CD14-positive monocyte (primary cell): ENCODE measurements at regions not wholly inside any gene's neighbourhood (a gene's known extent, or its start where the extent isn't known, plus 50 kb on each side); places are given as distances from the start of the nearest gene placed in this dataset.

Experiments
- DNase-seq, 3 donors: peaks; one replicate each; pipeline ENCODE4 v3.0.0-alpha.2; 2011 to 2022
- H2AFZ ChIP-seq: 2 replicates; pipeline ENCODE4 v1.6.0; 2012; ENCODE audit warnings: mild to moderate bottlenecking, low read depth, low read length, inconsistent platforms; ENCODE audit not compliant: insufficient read depth, poor library complexity, severe bottlenecking
- H3K27ac ChIP-seq, 2 donors: 1 replicate in 1 of 2; 2 replicates in 1 of 2; pipeline ENCODE4 v1.5.1; 2012 to 2013; ENCODE audit warnings: low read length in 2 of 2, control low read depth in 1 of 2, inconsistent platforms in 1 of 2, low read depth in 1 of 2, mild to moderate bottlenecking in 1 of 2
- H3K27me3 ChIP-seq, 2 donors: one replicate each; pipeline versions ENCODE4 v1.6.0 to v1.6.1; 2011 to 2013; ENCODE audit warnings: low read length in 2 of 2; ENCODE audit not compliant: control insufficient read depth in 2 of 2, insufficient read depth in 2 of 2
- H3K36me3 ChIP-seq, 2 donors: replicated peaks in 1 of 2; 1 replicate in 1 of 2; 2 replicates in 1 of 2; pipeline versions ENCODE4 v1.5.1 to v1.6.1; 2012 to 2013; ENCODE audit warnings: low read length in 2 of 2, control low read depth in 1 of 2, inconsistent platforms in 1 of 2, mild to moderate bottlenecking in 1 of 2; ENCODE audit not compliant: insufficient read depth in 2 of 2, control insufficient read depth in 1 of 2
- H3K4me1 ChIP-seq, 2 donors: 1 replicate in 1 of 2; 2 replicates in 1 of 2; pipeline versions ENCODE4 v1.5.1 to v1.6.1; 2012 to 2013; ENCODE audit warnings: low read length in 2 of 2, control low read depth in 1 of 2, inconsistent platforms in 1 of 2, mild to moderate bottlenecking in 1 of 2, moderate library complexity in 1 of 2; ENCODE audit not compliant: insufficient read depth in 2 of 2, control insufficient read depth in 1 of 2
- H3K4me2 ChIP-seq: replicated peaks from 2 replicates; pipeline ENCODE3; 2012; ENCODE audit warnings: low read length, moderate library complexity, mild to moderate bottlenecking; ENCODE audit not compliant: poor library complexity, severe bottlenecking; ENCODE audit errors: extremely low read depth
- H3K4me3 ChIP-seq, 3 experiments: fragments of 200-600 bp in 1 of 3; sonication (generic) in 1 of 3; replicated peaks in 1 of 3; 1 replicate in 2 of 3; 2 replicates in 1 of 3; pipeline ENCODE4 v1.5.1; 2011 to 2013; ENCODE audit warnings: low read length in 3 of 3, mild to moderate bottlenecking in 3 of 3, control low read depth in 2 of 3, low read depth in 2 of 3, inconsistent platforms in 1 of 3, moderate library complexity in 1 of 3
- H3K79me2 ChIP-seq: 2 replicates; pipeline ENCODE4 v1.6.0; 2012; ENCODE audit warnings: mild to moderate bottlenecking, control low read depth, inconsistent platforms, low read length, moderate library complexity; ENCODE audit not compliant: insufficient read depth
- H3K9ac ChIP-seq: 2 replicates; pipeline ENCODE4 v1.6.0; 2017; ENCODE audit warnings: low read length, mild to moderate bottlenecking; ENCODE audit not compliant: insufficient read depth, poor library complexity, severe bottlenecking
- H3K9me3 ChIP-seq, 2 donors: replicated peaks in 1 of 2; 1 replicate in 1 of 2; 2 replicates in 1 of 2; pipeline versions ENCODE4 v1.5.1 to v1.6.1; 2012 to 2013; ENCODE audit warnings: low read length in 2 of 2, control low read depth in 1 of 2; ENCODE audit not compliant: control insufficient read depth in 1 of 2, insufficient read depth in 1 of 2
- H4K20me1 ChIP-seq: 2 replicates; pipeline ENCODE4 v1.6.0; 2012; ENCODE audit warnings: mild to moderate bottlenecking, low read length, control low read depth, moderate library complexity; ENCODE audit not compliant: insufficient read depth
- H3K27ac Mint-ChIP-seq, 7 donors: one replicate each; pipeline ENCODE4 v1.8.0; 2020; ENCODE audit warnings: mild to moderate bottlenecking in 7 of 7, mixed read lengths in 7 of 7, moderate library complexity in 6 of 7, inconsistent platforms in 2 of 7
- H3K27me3 Mint-ChIP-seq, 3 donors: one replicate each; pipeline ENCODE4 v1.8.0; 2021 to 2022; ENCODE audit warnings: low read depth in 3 of 3, mild to moderate bottlenecking in 3 of 3, mixed read lengths in 3 of 3, moderate library complexity in 3 of 3, inconsistent platforms in 1 of 3
- H3K36me3 Mint-ChIP-seq, 2 donors: one replicate each; pipeline ENCODE4 v1.8.0; 2020; ENCODE audit warnings: mixed read lengths in 2 of 2, inconsistent platforms in 1 of 2, mild to moderate bottlenecking in 1 of 2
- H3K4me1 Mint-ChIP-seq: one replicate; pipeline ENCODE4 v1.8.0; 2020; ENCODE audit warnings: mild to moderate bottlenecking, mixed read lengths
- H3K4me3 Mint-ChIP-seq, 2 donors: one replicate each; pipeline ENCODE4 v1.8.0; 2020; ENCODE audit warnings: mild to moderate bottlenecking in 2 of 2, mixed read lengths in 2 of 2, moderate library complexity in 1 of 2
- H3K9me3 Mint-ChIP-seq, 7 donors: one replicate each; pipeline ENCODE4 v1.8.0; 2020 to 2022; ENCODE audit warnings: mixed read lengths in 7 of 7, mild to moderate bottlenecking in 6 of 7, moderate library complexity in 6 of 7, inconsistent platforms in 2 of 7
- CTCF ChIP-seq: fragments of 200-600 bp; IDR thresholded peaks from one replicate; pipeline ENCODE4 v1.8.0; 2022; ENCODE audit warnings: antibody characterized with exemption, mild to moderate bottlenecking
- WGBS: methylation state at CpG from one replicate; pipeline ENCODE4 v1.1.5; 2013; ENCODE audit warnings: missing lambda C conversion rate; ENCODE audit not compliant: insufficient coverage; 5-methylcytosine and 5-hydroxymethylcytosine counted together
- intact Hi-C, 2 donors: fragments of 100-400 bp; cut with micrococcal nuclease; formaldehyde crosslinking; loops; one replicate each; pipeline versions ENCODE4 v1.15.0 to v1.15.1; 2023

DNA sequence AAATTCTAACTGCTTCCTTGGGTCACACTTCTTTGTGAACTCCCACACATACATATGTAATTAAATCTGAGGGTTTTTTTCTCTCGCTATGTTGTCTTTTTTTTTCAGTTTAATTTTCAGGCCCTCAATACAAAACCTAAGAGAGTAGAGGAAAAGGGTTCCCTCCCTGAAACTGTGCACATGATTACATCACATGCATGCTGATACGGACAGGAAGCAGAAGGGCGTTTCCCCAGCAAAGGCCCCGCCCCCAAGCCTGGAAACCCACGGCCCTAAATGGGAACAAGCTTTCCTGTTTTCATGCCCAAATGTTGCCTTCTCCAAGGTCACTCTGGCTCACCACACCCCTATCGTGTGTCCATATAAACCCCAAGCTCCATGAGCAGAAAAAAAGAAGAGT, 115.4 kb downstream of the TEX36 start:
- no peaks in the 10 kb centered on the region for H3K36me3 ChIP-seq
- no peaks in the 10 kb centered on the region for H3K79me2 ChIP-seq
- WGBS: no CpG with 5 or more reads among the region's 6 CpGs
- H3K27ac ChIP-seq: no peak overlapping the region
- no peaks in the 10 kb centered on the region for H3K36me3 Mint-ChIP-seq
- no peaks in the 10 kb centered on the region for H3K4me1 Mint-ChIP-seq
- H3K27ac Mint-ChIP-seq: peak overlapping the region in 1 of 7 donors; percentile 62
- H2AFZ ChIP-seq: no peak overlapping the region
- no peak for TF ChIP-seq CTCF
- H3K9me3 ChIP-seq: peaks cover 0 to 8% of the 10 kb centered on the region in 2 donors
- no peaks in the 10 kb centered on the region for H3K4me1 ChIP-seq
- H4K20me1 ChIP-seq: no peaks in the 10 kb centered on the region
- intact Hi-C loops: no loop called here
- no peaks in the 10 kb centered on the region for H3K27me3 ChIP-seq
- no peak overlapping the region for H3K4me3 ChIP-seq
- H3K4me2 ChIP-seq: no peak overlapping the region
- no peak overlapping the region for H3K9ac ChIP-seq
- no peak for DNase-seq
- H3K27me3 Mint-ChIP-seq: peaks cover 0 to 8% (median 3%) of the 10 kb centered on the region in 3 donors
- H3K9me3 Mint-ChIP-seq: peaks cover 1 to 12% (median 4%) of the 10 kb centered on the region in 7 donors
- no peak overlapping the region for H3K4me3 Mint-ChIP-seq

GRCh38 chr10:125565046-125565445, 117.9 kb downstream of the TEX36 start:
- TF ChIP-seq CTCF: no peak
- DNase-seq: no peak
- peaks cover 0 to 3% (median 3%) of the 10 kb centered on the region in 3 donors for H3K27me3 Mint-ChIP-seq
- intact Hi-C loops: no loop called here
- no peaks in the 10 kb centered on the region for H3K27me3 ChIP-seq
- no peaks in the 10 kb centered on the region for H3K79me2 ChIP-seq
- no peaks in the 10 kb centered on the region for H4K20me1 ChIP-seq
- no peaks in the 10 kb centered on the region for H3K4me1 Mint-ChIP-seq
- peaks cover 1 to 12% (median 4%) of the 10 kb centered on the region in 7 donors for H3K9me3 Mint-ChIP-seq
- H3K9ac ChIP-seq: no peak overlapping the region
- 100% methylated on average over 2 of the region's 6 CpGs for WGBS
- no peak overlapping the region for H3K27ac Mint-ChIP-seq
- H3K36me3 Mint-ChIP-seq: no peaks in the 10 kb centered on the region
- H3K4me3 Mint-ChIP-seq: no peak overlapping the region
- no peak overlapping the region for H3K27ac ChIP-seq
- no peak overlapping the region for H2AFZ ChIP-seq
- no peak overlapping the region for H3K4me2 ChIP-seq
- H3K4me1 ChIP-seq: no peaks in the 10 kb centered on the region
- H3K36me3 ChIP-seq: no peaks in the 10 kb centered on the region
- H3K4me3 ChIP-seq: no peak overlapping the region
- H3K9me3 ChIP-seq: peaks cover 0 to 8% of the 10 kb centered on the region in 2 donors
